IMR-90 (cell line): ENCODE measurements at regions not wholly inside any gene's neighbourhood (a gene's known extent, or its start where the extent isn't known, plus 50 kb on each side); places are given as distances from the start of the nearest gene placed in this dataset.

Experiments used
- ATAC-seq: fragments of 200-7000 bp; cut with Tn5 transposase; 2 replicates; pipeline ENCODE4 v1.9.1; 2020; ENCODE audit warnings: low read depth, mild to moderate bottlenecking, moderate library complexity
- BruUV-seq: library from RNA; stranded (reverse); fragments of 400-500 nt; replicated peaks from 2 replicates; lab custom pipeline; 2021; lab: Mats Ljungman, UMichigan
- CTCF ChIA-PET: fragments of 300-600 bp; formaldehyde crosslinking; extraction: SDS; loops from one replicate; lab custom pipeline; 2021; ENCODE audit warnings: antibody characterized with exemption; lab: Yijun Ruan, JAX
- POLR2A ChIA-PET: fragments of 300-600 bp; sonication (Branson Sonifier 250); formaldehyde crosslinking; loops from one replicate; lab custom pipeline; 2022; ENCODE audit warnings: antibody characterized with exemption; ENCODE audit not compliant: unreplicated experiment; lab: Charles Lee
- DNase-seq: peaks from one replicate; pipeline ENCODE4 v3.0.0; 2013
- H2AFZ ChIP-seq: replicated peaks from 2 replicates; pipeline ENCODE3; 2013; ENCODE audit warnings: low read length, mild to moderate bottlenecking; ENCODE audit not compliant: poor library complexity
- H2AK5ac ChIP-seq: 2 replicates; pipeline ENCODE4 v1.6.1; 2013; ENCODE audit warnings: low read depth, low read length, inconsistent platforms
- H2AK9ac ChIP-seq: replicated peaks from 2 replicates; pipeline ENCODE3; 2013; ENCODE audit warnings: mild to moderate bottlenecking, low read depth, low read length, moderate library complexity; ENCODE audit not compliant: poor library complexity
- H2BK120ac ChIP-seq: 2 replicates; pipeline ENCODE4 v1.6.1; 2013; ENCODE audit warnings: low read depth, low read length, inconsistent platforms
- H2BK15ac ChIP-seq: 3 replicates; pipeline ENCODE4 v1.6.1; 2013; ENCODE audit warnings: low read depth, low read length, inconsistent platforms
- H2BK20ac ChIP-seq: 2 replicates; pipeline ENCODE4 v1.6.1; 2013; ENCODE audit warnings: low read depth, mild to moderate bottlenecking, inconsistent platforms, low read length, moderate library complexity
- H2BK5ac ChIP-seq: 2 replicates; pipeline ENCODE4 v1.6.1; 2013; ENCODE audit warnings: mild to moderate bottlenecking, low read depth, low read length, inconsistent platforms; ENCODE audit not compliant: poor library complexity, severe bottlenecking
- H3K14ac ChIP-seq: replicated peaks from 2 replicates; pipeline ENCODE4 v1.6.1; 2013; ENCODE audit warnings: low read depth, low read length, inconsistent platforms
- H3K18ac ChIP-seq: 2 replicates; pipeline ENCODE4 v1.6.1; 2013; ENCODE audit warnings: low read depth, low read length, control low read depth
- H3K23ac ChIP-seq: 2 replicates; pipeline ENCODE4 v1.6.1; 2013; ENCODE audit warnings: low read depth, low read length, inconsistent platforms
- H3K27ac ChIP-seq: 2 replicates; pipeline ENCODE4 v1.5.1; 2013; ENCODE audit warnings: mild to moderate bottlenecking, control low read depth, low read length; ENCODE audit not compliant: insufficient read depth
- H3K27me3 ChIP-seq: 2 replicates; pipeline ENCODE4 v1.6.1; 2013; ENCODE audit warnings: low read length; ENCODE audit not compliant: control insufficient read depth, insufficient read depth
- H3K36me3 ChIP-seq: 2 replicates; pipeline ENCODE4 v1.6.1; 2013; ENCODE audit warnings: low read length, mixed read lengths; ENCODE audit not compliant: control insufficient read depth, insufficient read depth
- H3K4ac ChIP-seq: 2 replicates; pipeline ENCODE4 v1.6.1; 2013; ENCODE audit warnings: low read depth, low read length, inconsistent platforms
- H3K4me1 ChIP-seq: 2 replicates; pipeline ENCODE4 v1.6.1; 2013; ENCODE audit warnings: low read length, mixed read lengths; ENCODE audit not compliant: control insufficient read depth, insufficient read depth
- H3K4me2 ChIP-seq: 2 replicates; pipeline ENCODE4 v1.6.1; 2013; ENCODE audit warnings: low read depth, mild to moderate bottlenecking, control low read depth, low read length, moderate library complexity
- H3K4me3 ChIP-seq: 2 replicates; pipeline ENCODE4 v1.5.1; 2013; ENCODE audit warnings: low read depth, mild to moderate bottlenecking, control low read depth, low read length, moderate library complexity; ENCODE audit not compliant: insufficient read depth
- H3K56ac ChIP-seq: 2 replicates; pipeline ENCODE4 v1.6.1; 2013; ENCODE audit warnings: low read length, inconsistent platforms; ENCODE audit not compliant: insufficient read depth; ENCODE audit errors: extremely low read depth
- H3K79me1 ChIP-seq, 2 experiments: 2 replicates each; pipeline ENCODE4 v1.6.1; 2013; ENCODE audit warnings: low read length in 2 of 2, inconsistent platforms in 1 of 2, low read depth in 1 of 2
- H3K9ac ChIP-seq: 2 replicates; pipeline ENCODE4 v1.6.1; 2013; ENCODE audit warnings: low read depth, low read length, control low read depth
- H3K9me1 ChIP-seq: 2 replicates; pipeline ENCODE4 v1.6.1; 2013; ENCODE audit warnings: low read length, inconsistent platforms; ENCODE audit not compliant: insufficient read depth
- H3K9me3 ChIP-seq: 2 replicates; pipeline ENCODE4 v1.6.1; 2013; ENCODE audit warnings: low read length; ENCODE audit not compliant: control insufficient read depth, insufficient read depth
- H4K20me1 ChIP-seq: 2 replicates; pipeline ENCODE4 v1.6.1; 2013; ENCODE audit warnings: low read length, inconsistent platforms; ENCODE audit not compliant: insufficient read depth
- H4K5ac ChIP-seq: 2 replicates; pipeline ENCODE4 v1.6.1; 2013; ENCODE audit warnings: mild to moderate bottlenecking, low read depth, low read length, control low read depth
- H4K8ac ChIP-seq, 2 experiments: 2 replicates each; pipeline ENCODE4 v1.6.1; 2013; ENCODE audit warnings: low read depth in 2 of 2, low read length in 2 of 2, control low read depth in 1 of 2, inconsistent platforms in 1 of 2
- H4K91ac ChIP-seq: 2 replicates; pipeline ENCODE4 v1.6.1; 2013; ENCODE audit warnings: low read depth, low read length, inconsistent platforms; ENCODE audit not compliant: insufficient read depth
- BHLHE40 ChIP-seq: fragments of 150-350 bp; IDR thresholded peaks from 2 replicates; pipeline ENCODE4 v1.6.1; 2016; ENCODE audit warnings: mild to moderate bottlenecking, low read depth, low read length
- CEBPB ChIP-seq: IDR thresholded peaks from 2 replicates; pipeline ENCODE4 v1.6.1; 2012; ENCODE audit warnings: low read depth, low read length, improper control_type of control experiment
- CTCF ChIP-seq: conservative IDR thresholded peaks from 2 replicates; pipeline ENCODE4 v1.5.1; 2012; ENCODE audit warnings: mild to moderate bottlenecking, low read depth, low read length, improper control_type of control experiment
- ELK1 ChIP-seq: fragments of 150-350 bp; IDR thresholded peaks from 2 replicates; pipeline ENCODE4 v1.6.1; 2016; ENCODE audit warnings: low read depth, mild to moderate bottlenecking, low read length, moderate library complexity, borderline replicate concordance
- FOS ChIP-seq: fragments of 150-350 bp; IDR thresholded peaks from 2 replicates; pipeline ENCODE4 v1.6.1; 2016; ENCODE audit warnings: low read depth, low read length
- MAZ ChIP-seq: IDR thresholded peaks from 2 replicates; pipeline ENCODE4 v1.6.1; 2012; ENCODE audit warnings: low read depth, mild to moderate bottlenecking, low read length, improper control_type of control experiment, moderate library complexity, borderline replicate concordance
- MXI1 ChIP-seq: IDR thresholded peaks from 2 replicates; pipeline ENCODE4 v1.6.1; 2012; ENCODE audit warnings: low read depth, mild to moderate bottlenecking, low read length, moderate library complexity, borderline replicate concordance
- NFE2L2 ChIP-seq: fragments of 150-350 bp; IDR thresholded peaks from 2 replicates; pipeline ENCODE4 v1.6.1; 2016; ENCODE audit warnings: low read depth, mild to moderate bottlenecking, low read length
- RAD21 ChIP-seq: IDR thresholded peaks from 2 replicates; pipeline ENCODE4 v1.6.1; 2012; ENCODE audit warnings: low read length, improper control_type of control experiment
- SMC3 ChIP-seq: fragments of 150-350 bp; IDR thresholded peaks from 2 replicates; pipeline ENCODE4 v1.6.1; 2016; ENCODE audit warnings: low read depth, mild to moderate bottlenecking, antibody characterized with exemption, low read length, moderate library complexity
- USF2 ChIP-seq: fragments of 150-350 bp; IDR thresholded peaks from 2 replicates; pipeline ENCODE4 v1.6.1; 2017; ENCODE audit warnings: mild to moderate bottlenecking, antibody characterized with exemption, low read length, low read depth
- WGBS, 2 experiments: methylation state at CpG; one replicate each; pipeline versions ENCODE4 v1.1.5 to v1.1.7; 2013; ENCODE audit warnings: missing lambda C conversion rate in 2 of 2; ENCODE audit not compliant: insufficient read length in 1 of 2; ENCODE audit errors: extremely low coverage in 2 of 2; 5-methylcytosine and 5-hydroxymethylcytosine counted together
- dilution Hi-C: fragments of 300-500 bp; cut with HindIII; formaldehyde crosslinking; loops from one replicate; pipeline ENCODE4 v1.14.3; 2018; ENCODE audit warnings: low sequenced_read_pairs; ENCODE audit not compliant: unreplicated experiment
- in situ Hi-C: fragments of 300-500 bp; cut with MboI; formaldehyde crosslinking; loops from 3 replicates; pipeline ENCODE4 v1.14.3; 2019; ENCODE audit warnings: low sequenced_read_pairs, inconsistent platforms, mixed read lengths
- intact Hi-C: fragments of 100-400 bp; cut with micrococcal nuclease; formaldehyde crosslinking; loops from 2 replicates; pipeline ENCODE4 v1.10.0; 2022

GRCh38 chr2:129910446-129911362 is 68.8 kb upstream of the RAB6C start:
- H3K23ac ChIP-seq = no peak overlapping the region
- no peak overlapping the region for H3K4me2 ChIP-seq
- intact Hi-C loops (no loop called here), dilution Hi-C loops (no loop called here), in situ Hi-C loops (no loop called here)
- H2AK9ac ChIP-seq = no peak overlapping the region
- H4K91ac ChIP-seq = no peak overlapping the region
- no peak overlapping the region for H4K5ac ChIP-seq
- no peaks in the 10 kb centered on the region for H3K79me1 ChIP-seq
- no peak overlapping the region for H3K14ac ChIP-seq
- H4K20me1 ChIP-seq = no peaks in the 10 kb centered on the region
- H4K8ac ChIP-seq = no peak overlapping the region
- no peak overlapping the region for H2AK5ac ChIP-seq
- DNase-seq = no peak
- no peaks in the 10 kb centered on the region for H3K9me1 ChIP-seq
- H3K36me3 ChIP-seq = no peaks in the 10 kb centered on the region
- H3K27me3 ChIP-seq = no peaks in the 10 kb centered on the region
- no peak overlapping the region for H3K4me3 ChIP-seq
- no peak overlapping the region for H3K4ac ChIP-seq
- TF ChIP-seq MAZ (no peak), CEBPB (no peak), MXI1 (no peak), CTCF (no peak), BHLHE40 (no peak), FOS (no peak), USF2 (no peak), SMC3 (no peak), NFE2L2 (no peak), RAD21 (no peak), ELK1 (no peak)
- H2BK15ac ChIP-seq = no peak overlapping the region
- H2BK120ac ChIP-seq = no peak overlapping the region
- no peak for ATAC-seq
- no peak overlapping the region for H3K18ac ChIP-seq
- H3K4me1 ChIP-seq = no peaks in the 10 kb centered on the region
- H3K9me3 ChIP-seq = no peaks in the 10 kb centered on the region
- no peak overlapping the region for H2AFZ ChIP-seq
- no peak overlapping the region for H3K9ac ChIP-seq
- ChIA-PET CTCF (interaction anchor here (0.6 kb wide), 1 partner anchor 1345 kb away, joined by 3 read pairs; no protein-coding TSS in a partner anchor), POLR2A (no interaction called here)
- H3K27ac ChIP-seq = no peak overlapping the region
- 78% methylated on average over 3 of the region's 10 CpGs; no CpG with 5 or more reads in 1 of the 2 experiments for WGBS, 2 experiments
- H2BK5ac ChIP-seq = no peak overlapping the region
- H2BK20ac ChIP-seq = no peak overlapping the region
- BruUV-seq = no TSS peak
- H3K56ac ChIP-seq = no peak overlapping the region
